ENCODE measurements at regions not wholly inside any gene's neighbourhood (a gene's known extent, or its start where the extent isn't known, plus 50 kb on each side); places are given as distances from the start of the nearest gene placed in this dataset.

GRCh38 chr12:127060933-127061332, 1206.0 kb upstream of the TMEM132C start:
- H3K9ac ChIP-seq (ENCODE audit: low read depth, low read length, poor library complexity) = no peak overlapping the region
- no CpG with 5 or more reads among the region's 14 CpGs for WGBS, 2 donors (ENCODE audit: extremely low coverage in 2 of 2, insufficient read length in 2 of 2, insufficient replicate concordance in 1 of 2)

GRCh38 chr12:127063339-127064072, 1203.5 kb upstream of the TMEM132C start:
- H3K27ac ChIP-seq (replicated peaks; ENCODE audit: low read length) = no peak overlapping the region
- H2BK120ac ChIP-seq (ENCODE audit: low read depth, low read length) = no peak overlapping the region
- no peaks in the 10 kb centered on the region for H3K9me3 ChIP-seq (replicated peaks in 1 of 2; ENCODE audit: control insufficient read depth in 2 of 2, insufficient read depth in 1 of 2, low read depth in 1 of 2, low read length in 2 of 2)
- WGBS, 2 donors (ENCODE audit: extremely low coverage in 2 of 2, insufficient read length in 2 of 2, insufficient replicate concordance in 1 of 2) = no CpG with 5 or more reads among the region's 18 CpGs
- H2BK5ac ChIP-seq (ENCODE audit: low read length) = no peak overlapping the region
- no peak for DNase-seq (ENCODE audit: low spot score)
- no peaks in the 10 kb centered on the region for H3K79me1 ChIP-seq (ENCODE audit: low read depth, low read length)
- no peak overlapping the region for H3K9ac ChIP-seq (ENCODE audit: low read depth, low read length, poor library complexity)
- H3K4me1 ChIP-seq (ENCODE audit: control insufficient read depth in 2 of 2, insufficient read depth in 1 of 2, low read depth in 1 of 2, low read length in 2 of 2) = peaks cover 0 to 2% of the 10 kb centered on the region in 2 donors
- no peaks in the 10 kb centered on the region for H3K27me3 ChIP-seq (ENCODE audit: control insufficient read depth in 3 of 3, insufficient read depth in 3 of 3, low read depth in 1 of 3, low read length in 3 of 3)
- H4K8ac ChIP-seq (ENCODE audit: low read depth, low read length) = no peak overlapping the region
- H3K14ac ChIP-seq (ENCODE audit: low read length) = no peak overlapping the region
- H3K4ac ChIP-seq (ENCODE audit: low read length) = no peak overlapping the region
- no peak overlapping the region for H3K23ac ChIP-seq (ENCODE audit: low read depth, low read length, poor library complexity)
- no peak overlapping the region for H2BK15ac ChIP-seq (ENCODE audit: low read length)
- no peak overlapping the region for H3K4me3 ChIP-seq (ENCODE audit: low read length in 2 of 2)
- no peak overlapping the region for H3K4me2 ChIP-seq (ENCODE audit: insufficient read depth, low read length, poor library complexity, severe bottlenecking)
- no peak overlapping the region for H2AK5ac ChIP-seq (ENCODE audit: low read depth, low read length)
- H3K36me3 ChIP-seq (replicated peaks in 1 of 2; ENCODE audit: control insufficient read depth in 2 of 2, insufficient read depth in 2 of 2, low read length in 2 of 2) = no peaks in the 10 kb centered on the region
- H2BK12ac ChIP-seq (ENCODE audit: low read length) = no peak overlapping the region
- no peak overlapping the region for H4K91ac ChIP-seq (ENCODE audit: low read depth, low read length, poor library complexity)
- H3K18ac ChIP-seq (ENCODE audit: low read length) = no peak overlapping the region
- H2AFZ ChIP-seq (ENCODE audit: low read length) = no peak overlapping the region

More at GRCh38 chr12:127060933-127061332, 1206.0 kb upstream of the TMEM132C start:
- no peaks in the 10 kb centered on the region for H3K27me3 ChIP-seq (ENCODE audit: control insufficient read depth in 3 of 3, insufficient read depth in 3 of 3, low read depth in 1 of 3, low read length in 3 of 3)
- H4K8ac ChIP-seq (ENCODE audit: low read depth, low read length) = no peak overlapping the region
- peaks cover 0 to 2% of the 10 kb centered on the region in 2 donors for H3K4me1 ChIP-seq (ENCODE audit: control insufficient read depth in 2 of 2, insufficient read depth in 1 of 2, low read depth in 1 of 2, low read length in 2 of 2)
- H3K4me2 ChIP-seq (ENCODE audit: insufficient read depth, low read length, poor library complexity, severe bottlenecking) = no peak overlapping the region
- H3K14ac ChIP-seq (ENCODE audit: low read length) = no peak overlapping the region
- H3K23ac ChIP-seq (ENCODE audit: low read depth, low read length, poor library complexity) = no peak overlapping the region
- no peak overlapping the region for H2BK12ac ChIP-seq (ENCODE audit: low read length)
- no peak overlapping the region for H2AFZ ChIP-seq (ENCODE audit: low read length)
- no peak overlapping the region for H2BK15ac ChIP-seq (ENCODE audit: low read length)
- H3K79me1 ChIP-seq (ENCODE audit: low read depth, low read length) = no peaks in the 10 kb centered on the region
- H3K4ac ChIP-seq (ENCODE audit: low read length) = no peak overlapping the region
- H2BK120ac ChIP-seq (ENCODE audit: low read depth, low read length) = no peak overlapping the region
- no peak overlapping the region for H3K4me3 ChIP-seq (ENCODE audit: low read length in 2 of 2)
- H3K18ac ChIP-seq (ENCODE audit: low read length) = no peak overlapping the region
- H3K27ac ChIP-seq (replicated peaks; ENCODE audit: low read length) = no peak overlapping the region
- H2AK5ac ChIP-seq (ENCODE audit: low read depth, low read length) = no peak overlapping the region
- no peak overlapping the region for H4K91ac ChIP-seq (ENCODE audit: low read depth, low read length, poor library complexity)
- H3K36me3 ChIP-seq (replicated peaks in 1 of 2; ENCODE audit: control insufficient read depth in 2 of 2, insufficient read depth in 2 of 2, low read length in 2 of 2) = no peaks in the 10 kb centered on the region
- no peaks in the 10 kb centered on the region for H3K9me3 ChIP-seq (replicated peaks in 1 of 2; ENCODE audit: control insufficient read depth in 2 of 2, insufficient read depth in 1 of 2, low read depth in 1 of 2, low read length in 2 of 2)
- DNase-seq (ENCODE audit: low spot score) = no peak
- H2BK5ac ChIP-seq (ENCODE audit: low read length) = no peak overlapping the region

- Histone ChIP-seq H4K91ac (ENCODE audit: low read depth, low read length, poor library complexity) (no peak overlapping the region), H2BK15ac (ENCODE audit: low read length) (no peak overlapping the region), H3K36me3 (replicated peaks in 1 of 2; ENCODE audit: control insufficient read depth in 2 of 2, insufficient read depth in 2 of 2, low read length in 2 of 2) (no peaks in the 10 kb centered on the region), H3K9me3 (replicated peaks in 1 of 2; ENCODE audit: control insufficient read depth in 2 of 2, insufficient read depth in 1 of 2, low read depth in 1 of 2, low read length in 2 of 2) (no peaks in the 10 kb centered on the region), H3K9ac (ENCODE audit: low read depth, low read length, poor library complexity) (no peak overlapping the region), H2AK5ac (ENCODE audit: low read depth, low read length) (no peak overlapping the region), H3K23ac (ENCODE audit: low read depth, low read length, poor library complexity) (no peak overlapping the region), H3K79me1 (ENCODE audit: low read depth, low read length) (no peaks in the 10 kb centered on the region), H2BK5ac (ENCODE audit: low read length) (no peak overlapping the region), H3K27ac (replicated peaks; ENCODE audit: low read length) (no peak overlapping the region), H3K14ac (ENCODE audit: low read length) (no peak overlapping the region), H3K4me2 (ENCODE audit: insufficient read depth, low read length, poor library complexity, severe bottlenecking) (no peak overlapping the region), H3K4ac (ENCODE audit: low read length) (no peak overlapping the region), H4K8ac (ENCODE audit: low read depth, low read length) (no peak overlapping the region), H3K4me3 (ENCODE audit: low read length in 2 of 2) (no peak overlapping the region), H3K4me1 (ENCODE audit: control insufficient read depth in 2 of 2, insufficient read depth in 1 of 2, low read depth in 1 of 2, low read length in 2 of 2) (peaks cover 0 to 2% of the 10 kb centered on the region in 2 donors), H2AFZ (ENCODE audit: low read length) (no peak overlapping the region), H2BK120ac (ENCODE audit: low read depth, low read length) (no peak overlapping the region), H3K18ac (ENCODE audit: low read length) (no peak overlapping the region), H2BK12ac (ENCODE audit: low read length) (no peak overlapping the region), H3K27me3 (ENCODE audit: control insufficient read depth in 3 of 3, insufficient read depth in 3 of 3, low read depth in 1 of 3, low read length in 3 of 3) (no peaks in the 10 kb centered on the region)
- DNase-seq (ENCODE audit: low spot score) = no peak
- WGBS, 2 donors (ENCODE audit: extremely low coverage in 2 of 2, insufficient read length in 2 of 2, insufficient replicate concordance in 1 of 2) = no CpG with 5 or more reads among the region's 5 CpGs
Observed at GRCh38 chr12:127064207-127064606, 1202.8 kb upstream of the TMEM132C start.

- Histone ChIP-seq H2BK120ac (ENCODE audit: low read depth, low read length) (no peak overlapping the region), H3K79me1 (ENCODE audit: low read depth, low read length) (no peaks in the 10 kb centered on the region), H3K9me3 (replicated peaks in 1 of 2; ENCODE audit: control insufficient read depth in 2 of 2, insufficient read depth in 1 of 2, low read depth in 1 of 2, low read length in 2 of 2) (no peaks in the 10 kb centered on the region), H3K18ac (ENCODE audit: low read length) (no peak overlapping the region), H3K14ac (ENCODE audit: low read length) (no peak overlapping the region), H2BK15ac (ENCODE audit: low read length) (no peak overlapping the region), H2BK12ac (ENCODE audit: low read length) (no peak overlapping the region), H3K9ac (ENCODE audit: low read depth, low read length, poor library complexity) (no peak overlapping the region), H3K4me3 (ENCODE audit: low read length in 2 of 2) (no peak overlapping the region), H3K27me3 (ENCODE audit: control insufficient read depth in 3 of 3, insufficient read depth in 3 of 3, low read depth in 1 of 3, low read length in 3 of 3) (no peaks in the 10 kb centered on the region), H3K4me1 (ENCODE audit: control insufficient read depth in 2 of 2, insufficient read depth in 1 of 2, low read depth in 1 of 2, low read length in 2 of 2) (peaks cover 0 to 2% of the 10 kb centered on the region in 2 donors), H2BK5ac (ENCODE audit: low read length) (no peak overlapping the region), H2AFZ (ENCODE audit: low read length) (no peak overlapping the region), H3K4ac (ENCODE audit: low read length) (no peak overlapping the region), H3K4me2 (ENCODE audit: insufficient read depth, low read length, poor library complexity, severe bottlenecking) (no peak overlapping the region), H2AK5ac (ENCODE audit: low read depth, low read length) (no peak overlapping the region), H3K23ac (ENCODE audit: low read depth, low read length, poor library complexity) (no peak overlapping the region), H3K27ac (replicated peaks; ENCODE audit: low read length) (no peak overlapping the region), H3K36me3 (replicated peaks in 1 of 2; ENCODE audit: control insufficient read depth in 2 of 2, insufficient read depth in 2 of 2, low read length in 2 of 2) (no peaks in the 10 kb centered on the region), H4K8ac (ENCODE audit: low read depth, low read length) (no peak overlapping the region), H4K91ac (ENCODE audit: low read depth, low read length, poor library complexity) (no peak overlapping the region)
- WGBS, 2 donors (ENCODE audit: extremely low coverage in 2 of 2, insufficient read length in 2 of 2, insufficient replicate concordance in 1 of 2) = no CpG with 5 or more reads among the region's 1 CpG
- no peak for DNase-seq (ENCODE audit: low spot score)
Observed at GRCh38 chr12:127065595-127065994, 1201.4 kb upstream of the TMEM132C start.
